HepG2 (cell line): ENCODE measurements at regions not wholly inside any gene's neighbourhood (a gene's known extent, or its start where the extent isn't known, plus 50 kb on each side); places are given as distances from the start of the nearest gene placed in this dataset.

Experiments
- ATAC-seq: fragments of 200-7000 bp; cut with Tn5 transposase; 3 replicates; pipeline ENCODE4 v1.9.1; 2020; ENCODE audit warnings: mild to moderate bottlenecking, moderate library complexity
- BruUV-seq: library from RNA; stranded (reverse); fragments of 400-500 nt; replicated peaks from 2 replicates; lab custom pipeline; 2021; lab: Mats Ljungman, UMichigan
- CTCF ChIA-PET: fragments of 300-600 bp; formaldehyde crosslinking; extraction: SDS; loops from one replicate; lab custom pipeline; 2021; ENCODE audit warnings: low total read pairs, inconsistent platforms, low intra/inter-chr PET ratio; lab: Yijun Ruan, JAX
- POLR2A ChIA-PET: fragments of 350-600 bp; sonication (Branson Sonifier 250); formaldehyde crosslinking; loops from one replicate; lab custom pipeline; 2020; ENCODE audit warnings: antibody characterized with exemption, inconsistent platforms; lab: Yijun Ruan, JAX
- DNase-seq: peaks from one replicate; pipeline ENCODE4 v3.0.0-alpha.2; 2015; ENCODE audit warnings: low spot score
- FAIRE-seq: peaks from 3 replicates; lab custom pipeline; 2011; peaks lifted over from hg19 to GRCh38; lab: Jason Lieb, UNC
- H2AFZ ChIP-seq: one replicate; pipeline ENCODE4 v1.6.1; 2011; ENCODE audit warnings: low read length, inconsistent platforms
- H3K27ac ChIP-seq: fragments of 300-600 bp; 3 replicates; pipeline ENCODE4 v1.8.0; 2011; ENCODE audit warnings: mixed run types, mild to moderate bottlenecking, mixed read lengths, low read length, inconsistent platforms; ENCODE audit not compliant: insufficient read depth; ENCODE audit errors: extremely low read length
- H3K27me3 ChIP-seq, 2 experiments: fragments of 200-600 bp in 1 of 2; 2 replicates in 1 of 2; 3 replicates in 1 of 2; pipeline versions ENCODE4 v1.6.0 to v1.8.0; 2011; ENCODE audit warnings: low read length in 2 of 2, mild to moderate bottlenecking in 2 of 2, moderate library complexity in 2 of 2, inconsistent platforms in 1 of 2; ENCODE audit not compliant: insufficient read depth in 2 of 2, control insufficient read depth in 1 of 2
- H3K36me3 ChIP-seq, 2 experiments: fragments of 200-600 bp in 1 of 2; replicated peaks in 1 of 2; 2 replicates in 1 of 2; 3 replicates in 1 of 2; pipeline versions ENCODE4 v1.5.1 to v1.8.0; 2011; ENCODE audit warnings: low read length in 2 of 2, inconsistent platforms in 1 of 2; ENCODE audit not compliant: insufficient read depth in 2 of 2, control insufficient read depth in 1 of 2
- H3K4me1 ChIP-seq: 2 replicates; pipeline ENCODE4 v1.5.1; 2012; ENCODE audit warnings: low read length, inconsistent platforms; ENCODE audit not compliant: insufficient read depth
- H3K4me2 ChIP-seq: 2 replicates; pipeline ENCODE4 v1.6.0; 2011; ENCODE audit warnings: low read depth, low read length, inconsistent platforms
- H3K4me3 ChIP-seq, 3 experiments: fragments of 200-600 bp in 1 of 3; sonication (generic), shearing (Covaris generic) in 1 of 3; replicated peaks in 1 of 3; 2 replicates each; pipeline ENCODE4 v1.5.1; 2011 to 2016; ENCODE audit warnings: low read length in 3 of 3, inconsistent platforms in 2 of 3, low read depth in 2 of 3, mild to moderate bottlenecking in 2 of 3, control low read depth in 1 of 3, mixed read lengths in 1 of 3; ENCODE audit not compliant: insufficient read depth in 1 of 3
- H3K79me2 ChIP-seq: one replicate; pipeline ENCODE4 v1.6.1; 2011; ENCODE audit warnings: low read length, inconsistent platforms; ENCODE audit not compliant: insufficient read depth
- H3K9ac ChIP-seq: 2 replicates; pipeline ENCODE4 v1.6.0; 2011; ENCODE audit warnings: mild to moderate bottlenecking, low read depth, low read length, inconsistent platforms; ENCODE audit not compliant: insufficient read depth
- H3K9me3 ChIP-seq: 2 replicates; pipeline ENCODE4 v1.5.1; 2012; ENCODE audit warnings: mild to moderate bottlenecking, low read length
- H4K20me1 ChIP-seq: 2 replicates; pipeline ENCODE4 v1.6.0; 2011; ENCODE audit warnings: inconsistent platforms, mild to moderate bottlenecking, low read length, moderate library complexity; ENCODE audit not compliant: insufficient read depth
- AHR ChIP-seq: IDR thresholded peaks from 2 replicates; pipeline ENCODE4 v1.6.1; 2018; ENCODE audit warnings: missing genetic modification reagents, missing compliant biosample characterization
- ARNT2 ChIP-seq: sonication (generic); formaldehyde crosslinking; IDR thresholded peaks from 2 replicates; pipeline ENCODE4 v1.8.0; 2022; ENCODE audit warnings: mild to moderate bottlenecking, low read depth, missing genetic modification reagents, moderate library complexity
- ATAD3A ChIP-seq: sonication (generic); formaldehyde crosslinking; IDR thresholded peaks from 2 replicates; pipeline ENCODE4 v1.4.0; 2020; ENCODE audit warnings: missing genetic modification reagents
- ATM ChIP-seq: fragments of 450-650 bp; IDR thresholded peaks from 2 replicates; pipeline ENCODE4 v1.7.1; 2017; ENCODE audit warnings: mild to moderate bottlenecking, borderline replicate concordance
- EEA1 ChIP-seq: sonication (generic); formaldehyde crosslinking; IDR thresholded peaks from 2 replicates; pipeline ENCODE4 v1.5.1; 2020; ENCODE audit warnings: mild to moderate bottlenecking, missing genetic modification reagents, borderline replicate concordance
- EHMT2 ChIP-seq: fragments of 200-600 bp; sonication (generic); IDR thresholded peaks from 2 replicates; pipeline ENCODE4 v1.7.0; 2017; ENCODE audit warnings: antibody characterized with exemption, low read depth, low read length, borderline replicate concordance
- HOXA5 ChIP-seq: sonication (generic); formaldehyde crosslinking; IDR thresholded peaks from 2 replicates; pipeline ENCODE4 v1.4.0; 2020; ENCODE audit warnings: missing genetic modification reagents
- KDM5A ChIP-seq: fragments of 200-600 bp; sonication (generic); IDR thresholded peaks from 2 replicates; pipeline ENCODE4 v1.7.0; 2018; ENCODE audit warnings: antibody characterized with exemption, mild to moderate bottlenecking, low read length, borderline replicate concordance
- KMT2A ChIP-seq: sonication (generic); formaldehyde crosslinking; IDR thresholded peaks from 2 replicates; pipeline ENCODE4 v1.4.0; 2020; ENCODE audit warnings: missing genetic modification reagents
- NPAS2 ChIP-seq: sonication (generic); formaldehyde crosslinking; IDR thresholded peaks from 2 replicates; pipeline ENCODE4 v1.8.0; 2022; ENCODE audit warnings: mild to moderate bottlenecking, missing genetic modification reagents, borderline replicate concordance
- NR2C2 ChIP-seq: sonication (generic); formaldehyde crosslinking; IDR thresholded peaks from 2 replicates; pipeline ENCODE4 v1.4.0; 2020; ENCODE audit warnings: missing genetic modification reagents, mild to moderate bottlenecking, moderate library complexity, borderline replicate concordance
- PHF5A ChIP-seq: IDR thresholded peaks from one replicate; pipeline ENCODE4 v1.6.1; 2018; ENCODE audit warnings: low read depth, missing genetic modification reagents; ENCODE audit not compliant: unreplicated experiment
- TOPORS ChIP-seq: sonication (generic); formaldehyde crosslinking; IDR thresholded peaks from 2 replicates; pipeline ENCODE4 v1.8.0; 2023; ENCODE audit warnings: mild to moderate bottlenecking, missing genetic modification reagents
- WGBS: methylation state at CpG from one replicate; pipeline ENCODE4 v1.1.6; 2017; ENCODE audit warnings: low lambda C conversion rate; 5-methylcytosine and 5-hydroxymethylcytosine counted together
- in situ Hi-C: cut with HindIII; loops from 2 replicates; pipeline ENCODE4 v1.10.0; 2017; ENCODE audit warnings: low pct_unique_long_range_greater_than_20kb; ENCODE audit not compliant: extremely low pct_ligation_motif_present
- intact Hi-C: fragments of 100-400 bp; cut with micrococcal nuclease; formaldehyde crosslinking; loops from one replicate; pipeline ENCODE4 v1.10.0; 2022; ENCODE audit not compliant: unreplicated experiment
- TF ChIP-seq, protein P1 (sequence below): sonication (generic); formaldehyde crosslinking; IDR thresholded peaks from 2 replicates; pipeline ENCODE4 v1.4.0; 2020; ENCODE audit warnings: missing genetic modification reagents
- TF ChIP-seq, protein P2 (sequence below): sonication (generic); formaldehyde crosslinking; IDR thresholded peaks from 2 replicates; pipeline ENCODE4 v1.4.0; 2020; ENCODE audit warnings: missing genetic modification reagents
- TF ChIP-seq, protein P3 (sequence below): sonication (generic); formaldehyde crosslinking; IDR thresholded peaks from 2 replicates; pipeline ENCODE4 v1.5.1; 2020; ENCODE audit warnings: missing genetic modification reagents, mild to moderate bottlenecking, borderline replicate concordance
- TF ChIP-seq, protein P4 (sequence below): sonication (generic); formaldehyde crosslinking; IDR thresholded peaks from 2 replicates; pipeline ENCODE4 v1.8.1; 2023; ENCODE audit warnings: missing genetic modification reagents, mild to moderate bottlenecking, borderline replicate concordance
- TF ChIP-seq, protein P5 (sequence below): sonication (generic); formaldehyde crosslinking; IDR thresholded peaks from 2 replicates; pipeline ENCODE4 v1.4.0; 2020; ENCODE audit warnings: missing genetic modification reagents, low read depth, mild to moderate bottlenecking, borderline replicate concordance

DNA sequence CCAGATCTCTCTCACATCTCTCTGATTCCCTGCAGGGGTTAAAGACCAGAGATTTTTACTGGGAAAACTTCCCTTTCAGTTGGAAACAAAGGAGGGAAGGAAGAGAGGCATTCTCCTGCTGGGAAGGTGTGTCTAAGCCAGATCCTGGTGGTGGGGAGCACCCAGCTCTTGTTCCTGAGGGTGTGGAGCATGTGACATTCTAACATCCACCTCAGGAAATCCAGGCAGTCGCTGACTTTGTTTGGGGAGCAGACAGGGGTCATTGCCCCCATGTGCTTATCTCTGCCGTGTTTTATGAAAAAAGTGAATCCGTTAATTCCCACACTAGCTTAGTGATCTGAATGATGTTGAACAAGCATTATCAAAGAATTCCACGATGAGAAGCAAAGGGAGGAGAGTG lies 431.7 kb upstream of the AMELY start:
- ATAC-seq (no peak), FAIRE-seq (no peak), DNase-seq (no peak)
- CTCF ChIA-PET: interaction anchor here (2.7 kb wide), 1 partner anchor 129 kb away, joined by 13 read pairs; no protein-coding TSS in a partner anchor
- H3K27ac ChIP-seq: no peak overlapping the region
- no peaks in the 10 kb centered on the region for H3K27me3 ChIP-seq
- 79% methylated on average over 4 of the region's 4 CpGs for WGBS
- no peaks in the 10 kb centered on the region for H3K79me2 ChIP-seq
- intact Hi-C loops: loop anchor here (10.0 kb wide), 1 partner anchor 532 kb away; no protein-coding TSS in a partner anchor
- no peaks in the 10 kb centered on the region for H3K9me3 ChIP-seq
- in situ Hi-C loops: loop anchor here (10.0 kb wide), 1 partner anchor 132 kb away; no protein-coding TSS in a partner anchor
- peaks cover 3 to 6% of the 10 kb centered on the region in 2 experiments; a peak in 2 of 5 replicates for H3K36me3 ChIP-seq
- H3K4me3 ChIP-seq: no peak overlapping the region
- H4K20me1 ChIP-seq: no peaks in the 10 kb centered on the region
- no peaks in the 10 kb centered on the region for H3K4me1 ChIP-seq
- no TSS peak for BruUV-seq
- no peak overlapping the region for H3K4me2 ChIP-seq
- no peak overlapping the region for H3K9ac ChIP-seq
- POLR2A ChIA-PET: no interaction called here
- no peak for TF ChIP-seq TOPORS (CRISPR knock-in tag)
- no peak for TF ChIP-seq ATAD3A (CRISPR knock-in tag)
- TF ChIP-seq, protein P1, sequence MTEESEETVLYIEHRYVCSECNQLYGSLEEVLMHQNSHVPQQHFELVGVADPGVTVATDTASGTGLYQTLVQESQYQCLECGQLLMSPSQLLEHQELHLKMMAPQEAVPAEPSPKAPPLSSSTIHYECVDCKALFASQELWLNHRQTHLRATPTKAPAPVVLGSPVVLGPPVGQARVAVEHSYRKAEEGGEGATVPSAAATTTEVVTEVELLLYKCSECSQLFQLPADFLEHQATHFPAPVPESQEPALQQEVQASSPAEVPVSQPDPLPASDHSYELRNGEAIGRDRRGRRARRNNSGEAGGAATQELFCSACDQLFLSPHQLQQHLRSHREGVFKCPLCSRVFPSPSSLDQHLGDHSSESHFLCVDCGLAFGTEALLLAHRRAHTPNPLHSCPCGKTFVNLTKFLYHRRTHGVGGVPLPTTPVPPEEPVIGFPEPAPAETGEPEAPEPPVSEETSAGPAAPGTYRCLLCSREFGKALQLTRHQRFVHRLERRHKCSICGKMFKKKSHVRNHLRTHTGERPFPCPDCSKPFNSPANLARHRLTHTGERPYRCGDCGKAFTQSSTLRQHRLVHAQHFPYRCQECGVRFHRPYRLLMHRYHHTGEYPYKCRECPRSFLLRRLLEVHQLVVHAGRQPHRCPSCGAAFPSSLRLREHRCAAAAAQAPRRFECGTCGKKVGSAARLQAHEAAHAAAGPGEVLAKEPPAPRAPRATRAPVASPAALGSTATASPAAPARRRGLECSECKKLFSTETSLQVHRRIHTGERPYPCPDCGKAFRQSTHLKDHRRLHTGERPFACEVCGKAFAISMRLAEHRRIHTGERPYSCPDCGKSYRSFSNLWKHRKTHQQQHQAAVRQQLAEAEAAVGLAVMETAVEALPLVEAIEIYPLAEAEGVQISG: no peak
- TF ChIP-seq, protein P2, sequence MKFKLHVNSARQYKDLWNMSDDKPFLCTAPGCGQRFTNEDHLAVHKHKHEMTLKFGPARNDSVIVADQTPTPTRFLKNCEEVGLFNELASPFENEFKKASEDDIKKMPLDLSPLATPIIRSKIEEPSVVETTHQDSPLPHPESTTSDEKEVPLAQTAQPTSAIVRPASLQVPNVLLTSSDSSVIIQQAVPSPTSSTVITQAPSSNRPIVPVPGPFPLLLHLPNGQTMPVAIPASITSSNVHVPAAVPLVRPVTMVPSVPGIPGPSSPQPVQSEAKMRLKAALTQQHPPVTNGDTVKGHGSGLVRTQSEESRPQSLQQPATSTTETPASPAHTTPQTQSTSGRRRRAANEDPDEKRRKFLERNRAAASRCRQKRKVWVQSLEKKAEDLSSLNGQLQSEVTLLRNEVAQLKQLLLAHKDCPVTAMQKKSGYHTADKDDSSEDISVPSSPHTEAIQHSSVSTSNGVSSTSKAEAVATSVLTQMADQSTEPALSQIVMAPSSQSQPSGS (CRISPR knock-in tag): no peak
- no peak for TF ChIP-seq EHMT2
- TF ChIP-seq ATM: no peak
- TF ChIP-seq, protein P3, sequence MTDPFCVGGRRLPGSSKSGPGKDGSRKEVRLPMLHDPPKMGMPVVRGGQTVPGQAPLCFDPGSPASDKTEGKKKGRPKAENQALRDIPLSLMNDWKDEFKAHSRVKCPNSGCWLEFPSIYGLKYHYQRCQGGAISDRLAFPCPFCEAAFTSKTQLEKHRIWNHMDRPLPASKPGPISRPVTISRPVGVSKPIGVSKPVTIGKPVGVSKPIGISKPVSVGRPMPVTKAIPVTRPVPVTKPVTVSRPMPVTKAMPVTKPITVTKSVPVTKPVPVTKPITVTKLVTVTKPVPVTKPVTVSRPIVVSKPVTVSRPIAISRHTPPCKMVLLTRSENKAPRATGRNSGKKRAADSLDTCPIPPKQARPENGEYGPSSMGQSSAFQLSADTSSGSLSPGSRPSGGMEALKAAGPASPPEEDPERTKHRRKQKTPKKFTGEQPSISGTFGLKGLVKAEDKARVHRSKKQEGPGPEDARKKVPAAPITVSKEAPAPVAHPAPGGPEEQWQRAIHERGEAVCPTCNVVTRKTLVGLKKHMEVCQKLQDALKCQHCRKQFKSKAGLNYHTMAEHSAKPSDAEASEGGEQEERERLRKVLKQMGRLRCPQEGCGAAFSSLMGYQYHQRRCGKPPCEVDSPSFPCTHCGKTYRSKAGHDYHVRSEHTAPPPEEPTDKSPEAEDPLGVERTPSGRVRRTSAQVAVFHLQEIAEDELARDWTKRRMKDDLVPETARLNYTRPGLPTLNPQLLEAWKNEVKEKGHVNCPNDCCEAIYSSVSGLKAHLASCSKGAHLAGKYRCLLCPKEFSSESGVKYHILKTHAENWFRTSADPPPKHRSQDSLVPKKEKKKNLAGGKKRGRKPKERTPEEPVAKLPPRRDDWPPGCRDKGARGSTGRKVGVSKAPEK (CRISPR knock-in tag): no peak
- no peak for TF ChIP-seq NR2C2 (CRISPR knock-in tag)
- TF ChIP-seq AHR: no peak
- TF ChIP-seq, protein P4, sequence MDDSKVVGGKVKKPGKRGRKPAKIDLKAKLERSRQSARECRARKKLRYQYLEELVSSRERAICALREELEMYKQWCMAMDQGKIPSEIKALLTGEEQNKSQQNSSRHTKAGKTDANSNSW (CRISPR knock-in tag): no peak
- TF ChIP-seq, protein P5, sequence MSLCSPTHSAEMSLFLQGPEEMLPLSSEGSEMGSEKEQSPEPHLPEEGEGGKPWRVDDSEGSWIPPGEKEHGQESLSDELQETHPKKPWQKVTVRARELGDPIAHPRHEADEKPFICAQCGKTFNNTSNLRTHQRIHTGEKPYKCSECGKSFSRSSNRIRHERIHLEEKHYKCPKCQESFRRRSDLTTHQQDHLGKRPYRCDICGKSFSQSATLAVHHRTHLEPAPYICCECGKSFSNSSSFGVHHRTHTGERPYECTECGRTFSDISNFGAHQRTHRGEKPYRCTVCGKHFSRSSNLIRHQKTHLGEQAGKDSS (CRISPR knock-in tag): no peak
- TF ChIP-seq KDM5A: no peak
- TF ChIP-seq NPAS2 (CRISPR knock-in tag): no peak
- TF ChIP-seq ARNT2: no peak
- TF ChIP-seq KMT2A (CRISPR knock-in tag): no peak
- TF ChIP-seq HOXA5 (CRISPR knock-in tag): no peak
- no peak for TF ChIP-seq EEA1
- TF ChIP-seq PHF5A (CRISPR knock-in tag): no peak
- H2AFZ ChIP-seq: no peak overlapping the region
